Kidney epithelial cell (primary cell): ENCODE measurements at regions not wholly inside any gene's neighbourhood (a gene's known extent, or its start where the extent isn't known, plus 50 kb on each side); places are given as distances from the start of the nearest gene placed in this dataset.
"Not testable (repeated sequence)": the region's sequence is repeated elsewhere in the genome, so short reads cannot be mapped to it uniquely, and the experiment has no call there.

Experiments
- DNase-seq: peaks from one replicate; pipeline ENCODE4 v3.0.0-alpha.2; 2010; ENCODE audit warnings: low read depth
- H3K27me3 ChIP-seq: 2 replicates; pipeline ENCODE4 v1.6.0; 2011; ENCODE audit warnings: low read length; ENCODE audit not compliant: control insufficient read depth, insufficient read depth
- H3K36me3 ChIP-seq: 2 replicates; pipeline ENCODE4 v1.5.1; 2011; ENCODE audit warnings: low read length; ENCODE audit not compliant: control insufficient read depth, insufficient read depth
- H3K4me3 ChIP-seq: 2 replicates; pipeline ENCODE4 v1.5.1; 2011; ENCODE audit warnings: low read depth, mild to moderate bottlenecking, control low read depth, low read length
- CTCF ChIP-seq: IDR thresholded peaks from 2 replicates; pipeline ENCODE4 v1.5.1; 2011; ENCODE audit warnings: mild to moderate bottlenecking, moderate library complexity, low read length, control low read depth, inconsistent platforms; ENCODE audit not compliant: insufficient read depth, poor library complexity, severe bottlenecking

DNA sequence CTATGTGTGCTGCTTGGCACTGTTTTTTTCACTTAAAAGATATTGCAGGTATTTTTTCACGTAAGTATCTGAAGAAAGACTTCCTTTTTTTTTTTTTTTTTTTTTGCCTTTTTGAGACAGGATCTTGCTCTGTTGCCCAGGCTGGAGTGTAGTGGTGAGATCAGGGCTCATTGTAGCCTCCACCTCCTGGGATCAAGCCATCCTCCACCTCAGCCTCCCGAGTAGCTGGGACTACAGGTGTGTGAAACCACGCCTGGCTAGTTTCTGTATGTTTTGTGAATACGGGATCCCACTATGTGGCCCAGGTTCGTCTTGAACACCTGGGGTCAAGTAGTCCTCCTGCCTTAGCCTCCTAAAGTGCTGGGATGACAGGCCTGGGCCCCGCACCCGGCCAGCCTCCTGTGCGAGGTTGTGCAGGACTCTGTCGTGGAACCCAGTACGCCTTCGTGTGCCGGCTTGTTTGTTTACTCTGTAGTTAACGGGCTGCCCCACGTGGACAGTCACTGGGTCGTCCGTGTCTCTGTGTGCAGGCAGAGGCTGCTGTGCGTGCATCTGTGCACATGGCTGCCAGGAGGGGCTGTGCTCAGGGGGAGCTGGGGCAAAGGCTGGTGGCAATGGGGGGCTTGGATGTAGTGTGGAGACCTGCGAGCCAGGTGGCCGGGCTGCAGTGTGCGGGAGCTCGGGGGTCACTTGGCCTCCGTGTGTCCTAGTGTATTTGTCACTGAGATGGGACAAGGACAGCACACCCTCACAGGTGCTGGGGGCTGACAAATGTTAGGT lies 179.5 kb downstream of the ADRA2C start:
- Histone ChIP-seq H3K27me3 (no peaks in the 10 kb centered on the region), H3K36me3 (no peaks in the 10 kb centered on the region), H3K4me3 (no peak overlapping the region)
- no peak for TF ChIP-seq CTCF
- no peak for DNase-seq

DNA sequence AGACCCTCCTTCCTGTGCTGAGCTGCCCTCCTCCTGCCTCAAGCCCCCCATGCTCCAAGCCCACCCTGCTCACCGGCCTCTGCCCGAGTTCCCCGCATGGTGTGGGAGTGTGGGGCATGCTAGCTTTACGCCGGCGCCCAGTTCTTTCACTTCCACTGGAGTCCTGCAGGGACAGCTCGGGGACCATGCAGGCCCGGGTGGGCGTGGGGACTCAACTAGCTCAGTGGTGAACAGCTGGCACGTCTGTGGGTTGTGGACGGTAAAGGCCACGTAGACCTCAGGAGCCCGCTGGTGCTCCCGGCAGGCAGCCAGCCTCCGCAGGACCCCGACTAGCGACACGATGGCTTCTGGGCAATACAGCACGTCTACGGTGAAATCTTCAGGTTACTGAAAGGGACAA lies 180.4 kb downstream of the ADRA2C start:
- H3K4me3 ChIP-seq, H3K27me3 ChIP-seq: not testable (repeated sequence)

GRCh38 chr4:3947761-3948160 lies 181.6 kb downstream of the ADRA2C start:
- not testable (repeated sequence) for DNase-seq, H3K36me3 ChIP-seq, H3K4me3 ChIP-seq, H3K27me3 ChIP-seq

More for the DNA sequence above, 180.4 kb downstream of the ADRA2C start:
- H3K36me3 ChIP-seq, DNase-seq: not testable (repeated sequence)

GRCh38 chr4:3948210-3948609 lies 182.0 kb downstream of the ADRA2C start:
- not testable (repeated sequence) for DNase-seq, H3K27me3 ChIP-seq, H3K4me3 ChIP-seq, H3K36me3 ChIP-seq

DNA sequence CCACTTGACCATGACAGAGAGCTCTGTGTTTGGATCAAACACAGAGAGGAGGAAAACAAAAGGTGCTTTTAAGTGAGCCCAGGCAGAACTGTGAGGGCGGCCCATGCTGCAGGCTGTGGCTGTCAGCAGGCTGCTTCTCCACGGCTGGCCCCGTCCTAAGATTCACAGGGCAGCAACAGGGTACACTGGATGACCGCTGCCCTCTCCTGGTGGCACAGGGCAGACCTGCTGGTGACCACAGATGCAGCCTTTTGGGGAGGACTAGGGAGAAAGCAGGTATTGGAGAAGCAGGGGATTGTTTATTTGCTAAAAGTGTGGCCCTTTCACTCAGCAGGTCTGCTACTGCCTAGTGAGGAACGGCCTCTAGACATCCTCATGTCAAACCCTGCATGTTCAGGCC lies 183.7 kb downstream of the ADRA2C start:
- H3K36me3 ChIP-seq, DNase-seq, H3K27me3 ChIP-seq, H3K4me3 ChIP-seq: not testable (repeated sequence)
- peak; percentile 56 for TF ChIP-seq CTCF

- H3K27me3 ChIP-seq, DNase-seq, H3K4me3 ChIP-seq, H3K36me3 ChIP-seq: not testable (repeated sequence)
Measured at GRCh38 chr4:3952443-3953139, 186.4 kb downstream of the ADRA2C start.

DNA sequence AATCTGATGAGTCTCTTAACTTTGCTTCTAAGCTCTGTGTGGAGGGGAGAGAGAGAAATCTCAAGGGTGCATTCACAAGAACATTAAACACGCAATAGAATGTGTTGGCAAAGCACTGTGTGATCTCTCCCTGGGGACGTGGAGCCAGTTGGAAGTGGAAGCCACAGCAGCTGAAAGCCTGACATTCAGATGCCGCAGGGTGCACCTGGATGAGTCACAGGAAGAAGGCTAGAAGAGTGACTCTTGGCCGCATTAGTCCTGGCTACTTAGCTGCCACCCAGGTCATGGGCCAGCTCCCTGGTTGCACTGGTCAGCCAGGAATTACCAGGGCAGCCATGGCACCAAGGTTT lies 186.9 kb downstream of the ADRA2C start:
- not testable (repeated sequence) for H3K4me3 ChIP-seq, H3K36me3 ChIP-seq, DNase-seq, H3K27me3 ChIP-seq

DNA sequence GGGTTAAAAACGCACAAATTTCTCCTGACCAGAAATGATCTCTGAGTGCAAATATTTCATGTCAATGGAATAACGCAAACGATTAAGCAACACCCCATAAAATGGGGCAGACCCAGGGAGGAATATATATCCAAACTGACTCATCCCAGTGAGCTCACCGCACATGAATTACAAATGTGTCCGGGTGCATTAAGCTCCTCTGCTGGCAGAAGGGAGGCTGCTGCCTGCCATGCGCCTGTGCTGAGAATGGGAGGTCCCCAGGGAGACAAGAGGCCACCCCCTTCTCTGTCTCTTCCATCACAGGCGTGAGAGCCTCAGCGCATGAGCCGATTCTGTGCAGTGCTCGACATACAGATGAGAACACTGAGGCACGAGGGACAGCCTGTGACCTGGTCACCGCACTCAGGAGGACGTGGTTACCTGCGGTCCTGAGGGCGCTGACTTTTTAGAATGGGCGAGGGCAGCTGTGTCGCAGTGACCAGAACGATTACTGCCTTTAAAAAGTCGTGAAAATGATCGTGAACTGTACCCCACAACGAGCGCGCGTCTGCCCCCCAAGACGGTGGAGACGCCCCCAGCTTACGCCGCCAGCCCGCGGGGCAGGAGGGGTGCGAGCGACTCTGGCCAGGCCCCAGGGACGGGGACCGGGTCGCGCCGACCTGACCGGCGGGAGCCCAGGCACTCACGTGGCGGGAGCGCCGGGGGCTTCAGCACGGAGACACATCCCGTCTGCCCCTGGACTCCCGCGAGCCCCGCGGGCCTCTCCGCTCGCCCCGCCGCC lies 188.5 kb downstream of the ADRA2C start:
- H3K36me3 ChIP-seq, H3K27me3 ChIP-seq: not testable (repeated sequence)
- peak overlapping the region; percentile 72 for H3K4me3 ChIP-seq
- peak; percentile 65 for DNase-seq

DNA sequence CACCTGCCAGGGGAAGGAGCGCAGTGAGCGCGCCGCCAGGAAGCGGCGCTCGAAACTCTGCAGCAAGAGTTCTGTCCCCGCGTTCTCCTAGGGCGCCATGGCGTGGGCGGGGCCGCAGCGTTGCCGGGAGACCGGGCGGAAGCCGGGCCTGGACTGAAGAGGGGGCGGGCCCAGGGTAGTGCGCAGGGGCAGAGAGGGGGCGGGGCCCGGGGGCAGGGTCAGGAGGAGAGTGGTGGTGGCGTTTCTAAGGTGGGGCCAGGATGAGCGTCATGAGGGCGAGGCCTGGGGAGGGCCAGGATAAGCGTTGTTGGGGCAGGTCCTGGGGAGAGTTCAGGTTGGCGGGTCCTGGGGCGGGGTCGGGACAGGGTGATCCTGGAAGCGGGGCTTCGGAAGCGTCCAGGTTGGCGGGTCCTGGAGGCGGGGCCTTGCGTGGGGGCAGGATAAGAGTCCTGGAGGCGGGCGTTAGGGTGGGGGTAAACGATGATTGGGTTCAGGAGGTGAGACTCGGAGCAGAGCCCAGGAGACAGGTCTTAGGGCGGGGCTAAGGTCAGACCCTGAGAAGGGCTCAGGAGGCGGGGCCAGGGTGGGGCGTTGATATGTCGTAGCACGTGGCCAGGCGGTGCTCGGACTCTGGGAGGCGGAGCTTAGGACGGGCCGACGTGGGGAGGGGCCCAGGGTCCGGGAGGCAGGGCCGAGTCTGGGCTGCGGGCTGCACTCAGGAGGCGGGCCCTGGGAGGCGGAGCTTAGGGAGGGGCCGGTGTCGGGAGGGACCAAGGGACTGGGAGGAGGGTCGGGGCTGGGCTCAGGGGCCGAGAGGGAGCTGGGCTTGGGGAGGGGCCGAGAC lies 189.4 kb downstream of the ADRA2C start:
- not testable (repeated sequence) for H3K27me3 ChIP-seq, H3K36me3 ChIP-seq
- peak; percentile 84 for DNase-seq
- H3K4me3 ChIP-seq = peak overlapping the region; percentile 72

DNA sequence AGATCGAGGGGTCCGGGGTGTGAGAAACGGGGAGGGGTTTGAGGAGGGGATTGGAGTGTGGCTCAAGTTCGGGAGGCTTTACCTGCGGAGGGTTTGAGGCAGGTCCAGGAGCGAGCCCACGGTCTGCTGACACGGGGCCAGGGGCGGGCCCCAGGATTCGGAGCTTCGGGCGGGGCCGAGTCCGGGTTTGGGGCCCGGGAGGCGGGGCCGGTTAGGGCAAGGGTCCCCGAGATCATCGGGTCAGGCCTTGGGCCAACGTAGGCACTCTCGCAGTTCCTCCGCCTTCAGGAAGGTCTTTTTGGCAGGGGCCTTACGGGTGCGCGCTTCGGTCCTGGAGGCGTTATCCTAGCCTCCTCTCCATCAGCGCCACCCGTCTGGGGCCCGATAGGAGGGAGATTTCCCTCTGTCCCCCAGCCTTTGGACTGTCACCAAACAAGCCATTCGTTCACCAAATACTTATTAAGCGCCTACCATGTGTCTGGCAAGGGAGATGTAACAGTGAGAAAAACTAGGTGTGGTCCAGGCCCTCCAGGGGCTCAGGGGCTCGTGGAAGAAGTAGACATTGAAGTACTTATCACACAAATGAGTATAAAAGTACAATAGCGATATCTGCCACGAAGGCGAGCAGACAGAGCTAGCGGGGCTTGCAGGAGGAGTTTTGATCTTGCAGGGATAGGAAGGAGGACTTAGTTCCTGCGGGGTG lies 190.1 kb downstream of the ADRA2C start:
- DNase-seq, H3K36me3 ChIP-seq, H3K27me3 ChIP-seq: not testable (repeated sequence)
- H3K4me3 ChIP-seq = peak overlapping the region; percentile 72

DNA sequence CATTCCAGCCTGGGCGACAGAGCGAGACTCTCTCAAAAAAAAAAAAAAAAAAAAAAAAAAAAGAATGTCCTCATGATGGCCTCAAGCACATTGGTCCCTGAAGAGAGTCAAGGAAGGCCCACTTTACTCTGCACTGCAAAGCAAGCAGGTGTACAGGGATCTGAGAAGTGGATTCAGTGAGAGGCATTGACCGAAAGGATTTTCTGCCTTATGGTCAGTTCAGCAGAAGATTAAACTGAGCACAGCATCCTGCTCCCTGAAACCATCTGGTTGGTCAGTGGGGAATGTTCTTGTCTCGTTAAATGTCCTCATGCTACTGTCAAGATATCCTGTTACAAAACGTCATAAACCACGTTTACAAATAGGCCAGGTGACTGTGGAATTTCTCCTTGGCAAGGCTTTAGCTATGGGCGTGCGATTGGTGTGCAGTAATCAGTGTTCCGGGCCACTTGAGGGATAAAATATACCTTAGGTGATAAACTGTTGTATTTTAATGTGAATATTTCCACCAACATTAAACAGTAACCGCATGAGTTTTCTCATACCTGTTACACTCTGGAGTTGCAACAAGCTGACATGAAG lies 195.0 kb downstream of the ADRA2C start:
- not testable (repeated sequence) for DNase-seq, H3K27me3 ChIP-seq, H3K36me3 ChIP-seq, H3K4me3 ChIP-seq
